ENCODE measurements at regions not wholly inside any gene's neighbourhood (a gene's known extent, or its start where the extent isn't known, plus 50 kb on each side); places are given as distances from the start of the nearest gene placed in this dataset.

- H3K4me3 ChIP-seq: no peak overlapping the region
- no peaks in the 10 kb centered on the region for H3K4me1 ChIP-seq (replicated peaks in 1 of 2)
- H3K27ac ChIP-seq: no peak overlapping the region
- WGBS, 4 donors: 79 to 86% (median 81%) methylated on average over 4 of the region's 4 CpGs
- H3K36me3 ChIP-seq (replicated peaks in 1 of 2): no peaks in the 10 kb centered on the region
- no peak for TF ChIP-seq CTCF (IDR thresholded peaks at IDR 0.05)
- no peak for TF ChIP-seq POLR2A (IDR thresholded peaks at IDR 0.05)
- H3K27me3 ChIP-seq: no peaks in the 10 kb centered on the region
- intact Hi-C loops (cut with DNase I): no loop called here
- DNase-seq: no peak
- no peaks in the 10 kb centered on the region for H3K9me3 ChIP-seq (replicated peaks in 1 of 3)
These were observed 1037.3 kb downstream of the ROBO2 start for GRCh38 chr3:78077178-78077577.

GRCh38 chr3:78077842-78078241 is 1037.9 kb downstream of the ROBO2 start:
- intact Hi-C loops (cut with DNase I): no loop called here
- H3K27me3 ChIP-seq: no peaks in the 10 kb centered on the region
- 85 to 87% (median 85%) methylated on average over 2 of the region's 2 CpGs for WGBS, 4 donors
- H3K27ac ChIP-seq: no peak overlapping the region
- no peaks in the 10 kb centered on the region for H3K9me3 ChIP-seq (replicated peaks in 1 of 3)
- DNase-seq: no peak
- no peaks in the 10 kb centered on the region for H3K36me3 ChIP-seq (replicated peaks in 1 of 2)
- TF ChIP-seq POLR2A (IDR thresholded peaks at IDR 0.05) (no peak), CTCF (IDR thresholded peaks at IDR 0.05) (no peak)
- no peaks in the 10 kb centered on the region for H3K4me1 ChIP-seq (replicated peaks in 1 of 2)
- no peak overlapping the region for H3K4me3 ChIP-seq

- no peaks in the 10 kb centered on the region for H3K27me3 ChIP-seq
- intact Hi-C loops (cut with DNase I): no loop called here
- no peak overlapping the region for H3K4me3 ChIP-seq
- no peak overlapping the region for H3K27ac ChIP-seq
- TF ChIP-seq CTCF (IDR thresholded peaks at IDR 0.05) (no peak), POLR2A (IDR thresholded peaks at IDR 0.05) (no peak)
- H3K9me3 ChIP-seq (replicated peaks in 1 of 3): no peaks in the 10 kb centered on the region
- H3K4me1 ChIP-seq (replicated peaks in 1 of 2): no peaks in the 10 kb centered on the region
- H3K36me3 ChIP-seq (replicated peaks in 1 of 2): no peaks in the 10 kb centered on the region
- no peak for DNase-seq
These were observed 1039.6 kb downstream of the ROBO2 start for GRCh38 chr3:78079514-78079913.

- 84 to 98% (median 92%) methylated on average over 1 of the region's 1 CpG for WGBS, 4 donors
- DNase-seq: no peak
- Histone ChIP-seq H3K27ac (no peak overlapping the region), H3K4me3 (no peak overlapping the region), H3K9me3 (replicated peaks in 1 of 3) (no peaks in the 10 kb centered on the region), H3K4me1 (replicated peaks in 1 of 2) (no peaks in the 10 kb centered on the region), H3K27me3 (no peaks in the 10 kb centered on the region), H3K36me3 (replicated peaks in 1 of 2) (no peaks in the 10 kb centered on the region)
- TF ChIP-seq POLR2A (IDR thresholded peaks at IDR 0.05) (no peak), CTCF (IDR thresholded peaks at IDR 0.05) (no peak)
- intact Hi-C loops (cut with DNase I): no loop called here
These were observed 1046.3 kb downstream of the ROBO2 start for GRCh38 chr3:78086150-78086549.

Data from adrenal gland (tissue), 9 donors.